OCI-LY1 (cell line): ENCODE measurements at regions not wholly inside any gene's neighbourhood (a gene's known extent, or its start where the extent isn't known, plus 50 kb on each side); places are given as distances from the start of the nearest gene placed in this dataset.

Experiments
- EZH2 ChIP-seq: fragments of 200-600 bp; sonication (generic), shearing (Covaris generic); IDR thresholded peaks from 2 replicates; pipeline ENCODE4 v1.8.0; 2017; ENCODE audit warnings: borderline replicate concordance, mixed run types, mild to moderate bottlenecking, antibody characterized with exemption, low read length, moderate library complexity, mixed read lengths
- TF ChIP-seq, protein P1 (sequence below): fragments of 200-600 bp; sonication (generic), shearing (Covaris generic); IDR thresholded peaks from 2 replicates; pipeline ENCODE4 v1.5.1; 2017; ENCODE audit warnings: mild to moderate bottlenecking, antibody characterized with exemption, low read length, moderate library complexity, mixed read lengths

DNA sequence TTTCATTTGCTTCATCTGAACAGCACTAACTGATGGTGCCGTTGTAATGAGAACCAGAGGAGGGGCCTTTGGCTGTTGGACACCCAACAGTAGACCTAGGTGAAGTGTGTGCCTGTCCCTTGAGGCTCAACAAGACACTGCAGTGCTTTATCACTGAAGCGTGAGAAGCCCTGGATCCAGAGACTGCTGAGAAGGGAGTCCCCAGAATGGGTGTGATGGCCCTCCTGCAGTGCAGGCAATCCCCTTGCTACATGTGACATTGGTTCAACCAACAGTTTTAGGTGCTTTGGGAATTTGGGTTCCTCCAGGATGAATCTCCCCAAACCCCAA is 125.6 kb downstream of the BRD1 start:
- TF ChIP-seq, protein P1, sequence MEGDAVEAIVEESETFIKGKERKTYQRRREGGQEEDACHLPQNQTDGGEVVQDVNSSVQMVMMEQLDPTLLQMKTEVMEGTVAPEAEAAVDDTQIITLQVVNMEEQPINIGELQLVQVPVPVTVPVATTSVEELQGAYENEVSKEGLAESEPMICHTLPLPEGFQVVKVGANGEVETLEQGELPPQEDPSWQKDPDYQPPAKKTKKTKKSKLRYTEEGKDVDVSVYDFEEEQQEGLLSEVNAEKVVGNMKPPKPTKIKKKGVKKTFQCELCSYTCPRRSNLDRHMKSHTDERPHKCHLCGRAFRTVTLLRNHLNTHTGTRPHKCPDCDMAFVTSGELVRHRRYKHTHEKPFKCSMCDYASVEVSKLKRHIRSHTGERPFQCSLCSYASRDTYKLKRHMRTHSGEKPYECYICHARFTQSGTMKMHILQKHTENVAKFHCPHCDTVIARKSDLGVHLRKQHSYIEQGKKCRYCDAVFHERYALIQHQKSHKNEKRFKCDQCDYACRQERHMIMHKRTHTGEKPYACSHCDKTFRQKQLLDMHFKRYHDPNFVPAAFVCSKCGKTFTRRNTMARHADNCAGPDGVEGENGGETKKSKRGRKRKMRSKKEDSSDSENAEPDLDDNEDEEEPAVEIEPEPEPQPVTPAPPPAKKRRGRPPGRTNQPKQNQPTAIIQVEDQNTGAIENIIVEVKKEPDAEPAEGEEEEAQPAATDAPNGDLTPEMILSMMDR = peak; percentile 31; the same call in 1 of the 2 replicates
- TF ChIP-seq EZH2 = no peak
